Neural progenitor cell (in vitro differentiated cells): ENCODE measurements at regions not wholly inside any gene's neighbourhood (a gene's known extent, or its start where the extent isn't known, plus 50 kb on each side); places are given as distances from the start of the nearest gene placed in this dataset.

ENCODE experiments used
- CTCF ChIP-seq: fragments of 200-600 bp; sonication (generic); IDR thresholded peaks from 2 replicates; pipeline ENCODE4 v1.5.1; 2017; ENCODE audit warnings: antibody characterized with exemption, mild to moderate bottlenecking
- EZH2 ChIP-seq: fragments of 200-600 bp; sonication (generic); IDR thresholded peaks from 2 replicates; pipeline ENCODE4 v1.6.1; 2017; ENCODE audit warnings: antibody characterized with exemption, mild to moderate bottlenecking, moderate library complexity
- EZH2phosphoT487 ChIP-seq: fragments of 200-600 bp; sonication (generic); IDR thresholded peaks from 2 replicates; pipeline ENCODE4 v1.6.1; 2017; ENCODE audit warnings: antibody characterized with exemption

- TF ChIP-seq EZH2 (no peak), CTCF (no peak), EZH2phosphoT487 (no peak)
Observed at GRCh38 chr1:243926803-243927245, 76.8 kb upstream of the AKT3 start.
